AG09319 (cell line): ENCODE measurements at regions not wholly inside any gene's neighbourhood (a gene's known extent, or its start where the extent isn't known, plus 50 kb on each side); places are given as distances from the start of the nearest gene placed in this dataset.

Experiments
- DNase-seq: peaks from one replicate; pipeline ENCODE4 v3.0.0-alpha.2; 2010; ENCODE audit warnings: low read depth; ENCODE audit errors: extremely low read depth
- CTCF ChIP-seq: IDR thresholded peaks from 2 replicates; pipeline ENCODE4 v1.5.1; 2011; ENCODE audit warnings: low read depth, mild to moderate bottlenecking, inconsistent platforms, low read length, moderate library complexity

- DNase-seq: no peak
- no peak for TF ChIP-seq CTCF
Observed at GRCh38 chr6:147078106-147078505, 126.1 kb upstream of the STXBP5 start.

GRCh38 chr6:147078602-147079001 is 125.6 kb upstream of the STXBP5 start:
- no peak for DNase-seq
- TF ChIP-seq CTCF: no peak

- no peak for DNase-seq
- no peak for TF ChIP-seq CTCF
Observed at GRCh38 chr6:147080225-147080624, 124.0 kb upstream of the STXBP5 start.

GRCh38 chr6:147081076-147081609 is 123.1 kb upstream of the STXBP5 start:
- no peak for TF ChIP-seq CTCF

GRCh38 chr6:147087641-147088040 is 116.6 kb upstream of the STXBP5 start:
- TF ChIP-seq CTCF: no peak

More at GRCh38 chr6:147081076-147081609, 123.1 kb upstream of the STXBP5 start:
- DNase-seq: no peak

GRCh38 chr6:147088861-147089260 is 115.4 kb upstream of the STXBP5 start:
- DNase-seq: no peak
- no peak for TF ChIP-seq CTCF

More at GRCh38 chr6:147087641-147088040, 116.6 kb upstream of the STXBP5 start:
- no peak for DNase-seq

GRCh38 chr6:147095316-147095715 is 108.9 kb upstream of the STXBP5 start:
- TF ChIP-seq CTCF: no peak
- DNase-seq: no peak
